Hepatic stellate cell (primary cell): ENCODE measurements at regions not wholly inside any gene's neighbourhood (a gene's known extent, or its start where the extent isn't known, plus 50 kb on each side); places are given as distances from the start of the nearest gene placed in this dataset.
"Not testable (repeated sequence)": the region's sequence is repeated elsewhere in the genome, so short reads cannot be mapped to it uniquely, and the experiment has no call there.

Experiments
- DNase-seq: peaks from one replicate; pipeline ENCODE4 v3.0.0; 2011; ENCODE audit warnings: low spot score

DNA sequence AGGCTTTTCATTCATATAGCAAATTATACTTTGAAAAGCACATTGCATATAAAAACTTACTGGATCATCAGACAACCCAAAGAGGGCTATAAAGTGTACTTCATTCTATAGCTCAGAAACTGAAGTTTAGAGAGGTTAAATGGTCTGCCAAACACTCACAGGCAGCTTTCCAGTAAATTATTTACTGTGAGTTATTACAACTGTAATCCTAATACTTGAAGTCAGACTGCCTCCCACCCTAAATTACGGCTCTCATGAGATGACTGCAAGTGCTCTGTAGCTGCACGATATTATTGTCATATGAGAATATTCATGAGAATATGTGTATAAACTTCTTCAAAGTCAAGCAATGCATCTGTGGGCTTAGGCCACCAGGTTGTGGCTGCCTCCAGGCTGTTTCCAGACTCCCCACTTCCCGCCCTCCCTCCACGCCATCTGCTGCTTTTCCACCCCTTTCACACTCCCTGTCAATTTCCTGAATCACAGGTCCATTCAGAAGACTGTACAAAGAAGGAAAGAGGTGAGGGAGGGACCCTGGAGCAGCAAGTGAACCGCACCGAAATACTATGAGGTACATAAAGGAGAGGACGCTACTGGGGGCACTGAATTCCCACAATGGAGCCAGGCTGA is 111.1 kb upstream of the SPOPL start:
- DNase-seq: no peak

DNA sequence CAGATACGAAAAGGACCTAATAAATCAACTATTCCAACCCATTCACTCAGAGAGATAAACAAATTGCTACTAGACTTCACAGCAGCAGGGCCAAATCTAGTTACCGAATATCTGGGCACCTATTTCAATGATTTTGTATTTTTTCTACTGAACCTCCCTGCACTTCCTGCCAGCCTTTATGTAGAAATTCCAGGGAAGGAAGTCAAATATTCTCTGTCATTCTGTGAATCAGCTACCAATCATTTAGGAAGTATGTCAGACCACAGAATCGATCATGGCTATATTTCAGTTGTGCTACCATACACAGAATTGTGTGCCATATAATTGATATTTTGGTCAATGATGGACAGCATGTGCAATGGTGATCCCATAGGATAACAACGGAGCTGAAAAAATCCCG is 109.6 kb upstream of the SPOPL start:
- DNase-seq: no peak

DNA sequence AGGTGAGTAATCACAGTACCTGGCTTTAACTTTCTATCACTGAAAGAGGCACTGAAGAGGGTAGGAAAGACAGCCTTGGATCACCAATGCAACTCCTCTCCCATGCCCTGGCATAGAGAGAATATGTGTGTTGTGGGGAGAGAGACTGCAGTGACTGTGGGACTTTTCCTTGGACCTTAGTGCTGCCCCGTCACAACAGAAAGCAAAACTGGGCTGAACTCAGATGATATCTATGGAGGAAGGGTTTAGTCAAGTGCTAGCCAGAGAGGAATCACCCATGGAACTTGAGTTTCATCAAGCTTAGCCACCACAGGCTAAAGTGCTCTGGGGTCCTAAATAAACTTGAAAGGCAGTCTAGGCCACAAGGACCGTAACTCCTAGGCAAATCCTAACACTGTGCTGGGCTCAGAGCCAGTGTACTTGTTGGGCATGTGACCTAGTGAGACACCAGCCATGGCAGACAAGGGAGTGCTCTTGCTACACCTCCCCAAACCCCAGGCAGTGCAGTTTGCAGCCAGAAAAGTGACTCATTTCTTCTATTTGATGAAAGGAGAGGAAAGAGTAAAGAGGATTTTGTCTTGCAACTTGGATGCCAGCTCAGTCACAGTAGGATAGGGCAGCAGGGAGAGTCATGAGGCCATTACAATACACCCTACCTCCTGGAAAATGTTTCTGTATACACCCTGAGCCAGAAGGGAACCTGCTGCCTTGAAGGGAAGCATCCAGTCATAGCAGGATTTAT is 105.8 kb upstream of the SPOPL start:
- DNase-seq: no peak

DNA sequence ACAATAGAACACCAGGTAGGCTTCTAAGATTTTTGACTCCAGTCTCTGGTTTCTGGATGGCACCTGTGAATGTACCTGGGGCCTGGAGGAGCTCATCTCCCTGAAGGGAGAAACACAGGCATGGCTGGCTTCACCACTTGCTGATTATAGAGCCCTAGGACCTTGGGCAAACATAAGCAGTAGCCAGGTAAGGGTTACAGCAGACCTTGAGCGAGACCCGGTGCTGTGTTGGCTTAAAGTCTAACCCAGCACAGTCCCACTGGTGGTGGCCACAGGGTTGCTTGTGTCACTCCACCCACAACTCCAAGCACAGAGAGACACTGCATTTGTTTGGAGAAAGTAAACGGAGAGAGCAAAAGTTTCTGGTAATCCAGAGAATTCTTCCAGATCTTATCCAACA is 104.7 kb upstream of the SPOPL start:
- DNase-seq: no peak

DNA sequence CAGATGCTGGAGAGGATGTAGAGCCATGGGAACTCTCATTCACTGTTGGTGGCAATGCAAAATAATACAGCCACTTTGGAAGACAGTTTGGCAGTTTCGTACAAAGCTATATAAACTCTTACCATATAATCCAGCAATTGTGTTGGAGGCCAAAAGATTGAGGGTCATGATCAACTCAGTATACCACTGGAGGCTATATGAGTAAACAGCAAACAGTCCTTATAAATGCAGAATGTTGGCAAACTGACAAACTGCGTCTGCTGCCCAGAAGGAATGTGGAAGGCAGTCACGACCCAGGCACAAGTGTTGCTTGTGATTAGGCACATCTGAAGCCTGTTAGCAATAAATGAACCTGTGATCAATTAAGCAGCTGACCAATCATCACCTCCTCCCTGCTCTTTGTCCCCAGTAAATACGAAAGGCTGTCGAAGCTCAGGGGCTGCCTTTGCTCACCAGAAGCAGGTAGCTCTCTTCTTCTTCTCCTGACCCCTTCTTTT is 98.1 kb upstream of the SPOPL start:
- DNase-seq: no peak

DNA sequence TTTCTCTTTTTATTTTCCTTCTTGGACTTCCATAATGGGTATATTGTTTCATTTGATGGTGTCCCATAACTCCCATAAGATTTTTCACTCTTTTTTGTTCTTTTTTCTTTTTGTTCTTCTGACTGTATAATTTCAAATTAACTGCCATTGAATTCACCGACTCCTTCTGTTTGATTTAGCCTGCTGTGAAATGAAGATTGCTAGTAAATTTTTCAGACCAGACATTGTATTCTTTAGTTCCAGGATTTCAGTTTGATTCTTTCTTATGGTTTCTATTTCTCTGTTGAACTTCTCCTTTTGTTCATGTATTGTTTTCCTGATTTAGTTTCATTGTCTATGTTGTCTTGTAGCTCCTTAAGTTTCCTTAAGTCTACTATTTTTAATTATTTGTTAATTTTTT is 87.6 kb upstream of the SPOPL start:
- no peak for DNase-seq

DNA sequence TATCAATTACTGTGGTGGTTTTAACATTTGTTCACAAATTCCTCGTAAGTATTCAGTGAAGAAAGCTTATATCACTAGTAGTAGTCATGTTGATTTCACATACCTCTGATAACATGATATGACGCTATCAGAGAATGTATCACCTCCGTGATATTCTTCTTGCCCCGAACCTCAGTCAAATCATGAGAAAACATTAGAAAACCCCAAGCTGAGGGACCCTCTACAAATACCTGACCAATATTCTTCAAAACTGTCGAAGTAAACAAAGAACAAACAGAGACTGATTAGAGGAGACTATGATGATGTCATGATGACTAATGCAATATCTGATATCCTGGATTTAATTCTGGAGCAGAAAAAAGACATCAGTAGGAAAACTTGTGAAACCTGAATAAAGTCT is 85.6 kb upstream of the SPOPL start:
- DNase-seq: no peak

DNA sequence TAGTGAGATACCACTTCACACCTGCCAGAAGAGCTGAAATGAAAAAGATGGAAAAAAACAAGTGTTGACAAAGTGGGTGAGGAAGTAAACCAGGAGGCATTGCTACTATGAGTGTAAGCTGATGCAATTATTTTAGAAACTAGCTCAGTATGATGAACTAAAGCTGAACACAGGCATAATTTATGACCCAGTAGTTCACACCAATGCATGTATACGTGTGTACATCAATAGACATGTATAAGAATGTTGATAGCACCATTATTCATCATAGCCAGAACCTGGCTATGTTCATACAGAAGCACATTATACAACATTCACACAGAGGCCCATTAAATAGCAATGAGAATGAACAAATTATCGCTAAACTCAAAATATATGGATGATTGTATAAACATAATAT is 83.1 kb upstream of the SPOPL start:
- DNase-seq: no peak

DNA sequence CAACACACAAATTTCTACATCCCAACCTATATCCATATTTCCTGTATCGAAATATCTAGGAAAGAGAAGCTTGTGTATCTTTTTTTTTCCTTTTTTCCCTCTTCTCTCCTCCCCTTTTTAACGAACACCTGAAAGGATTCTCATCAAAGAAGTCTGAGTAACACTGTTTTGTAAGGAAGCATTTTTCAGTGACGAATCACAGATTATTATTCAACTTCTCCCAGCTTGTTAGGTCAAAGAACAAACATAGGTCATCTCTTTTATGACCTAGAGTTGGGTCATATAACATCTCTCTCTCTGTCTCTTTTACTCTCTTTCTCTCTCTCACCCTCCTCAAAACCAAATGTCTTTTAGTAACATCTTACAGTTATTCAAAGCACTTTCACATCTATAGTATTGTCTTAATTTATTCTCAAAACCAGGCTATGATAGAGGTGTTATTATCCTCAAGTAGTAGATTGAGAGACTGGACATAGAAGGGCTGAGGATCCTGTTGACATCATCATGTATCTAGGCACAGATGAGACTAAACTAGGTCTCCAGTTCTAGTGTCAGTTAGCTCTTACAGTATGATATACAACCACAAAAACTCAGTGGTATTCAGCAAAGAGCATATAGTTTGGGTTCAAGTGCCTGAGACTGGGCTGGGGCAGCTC is 80.1 kb upstream of the SPOPL start:
- no peak for DNase-seq

DNA sequence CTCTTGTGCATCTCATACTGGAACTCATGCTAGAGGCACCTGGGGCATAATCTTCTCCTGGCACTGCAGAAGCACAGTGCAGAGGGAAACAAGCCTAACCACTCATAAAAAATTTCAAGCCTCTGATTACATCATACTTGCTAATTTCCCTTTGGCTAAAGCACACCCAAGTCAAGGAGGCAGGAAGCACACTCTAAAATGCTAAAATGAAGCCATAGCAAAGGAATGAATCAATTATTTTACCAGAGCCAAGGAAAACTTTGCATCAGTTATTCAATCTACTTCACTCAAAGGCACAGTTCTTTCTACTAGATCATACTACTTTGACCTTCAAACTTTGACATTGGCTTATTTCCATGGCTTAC is 79.6 kb upstream of the SPOPL start:
- peak; percentile 8 for DNase-seq

DNA sequence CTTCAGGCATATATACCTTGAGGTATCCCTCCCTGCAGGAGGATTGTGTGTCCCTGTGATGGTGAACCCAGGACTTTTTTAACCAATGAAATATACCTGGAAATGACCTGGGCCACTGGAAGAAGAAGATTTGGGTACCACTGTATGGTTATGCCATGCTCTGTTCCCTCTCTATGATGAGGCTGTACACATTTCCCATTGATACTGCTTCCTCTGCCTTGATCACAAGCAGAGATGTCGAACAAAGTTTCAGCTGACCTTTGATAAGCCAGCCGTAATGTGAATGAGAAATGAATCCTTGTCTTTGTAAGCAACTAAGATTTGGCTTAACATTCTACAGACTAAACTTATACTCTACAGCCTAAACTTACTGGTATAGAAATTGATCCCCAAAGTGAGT is 78.4 kb upstream of the SPOPL start:
- no peak for DNase-seq

DNA sequence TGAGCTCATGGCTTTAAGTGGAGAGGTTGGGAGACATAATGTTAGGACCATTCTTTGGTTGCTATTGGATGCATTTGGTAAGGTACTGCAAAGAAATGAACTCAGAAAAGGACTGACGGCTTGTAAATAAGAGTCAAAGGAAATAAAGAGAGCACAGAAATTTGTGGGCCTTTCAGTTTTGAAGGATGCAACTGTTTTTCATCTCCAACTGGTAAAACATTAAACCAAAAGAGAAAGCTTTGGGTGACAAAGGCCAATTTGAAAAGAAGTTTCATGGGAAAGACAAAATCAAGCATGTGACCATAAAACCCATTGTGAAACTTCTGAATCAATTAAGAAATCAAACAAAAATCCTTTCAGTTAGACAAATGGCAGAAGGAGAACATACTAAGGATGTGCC is 77.8 kb upstream of the SPOPL start:
- no peak for DNase-seq

DNA sequence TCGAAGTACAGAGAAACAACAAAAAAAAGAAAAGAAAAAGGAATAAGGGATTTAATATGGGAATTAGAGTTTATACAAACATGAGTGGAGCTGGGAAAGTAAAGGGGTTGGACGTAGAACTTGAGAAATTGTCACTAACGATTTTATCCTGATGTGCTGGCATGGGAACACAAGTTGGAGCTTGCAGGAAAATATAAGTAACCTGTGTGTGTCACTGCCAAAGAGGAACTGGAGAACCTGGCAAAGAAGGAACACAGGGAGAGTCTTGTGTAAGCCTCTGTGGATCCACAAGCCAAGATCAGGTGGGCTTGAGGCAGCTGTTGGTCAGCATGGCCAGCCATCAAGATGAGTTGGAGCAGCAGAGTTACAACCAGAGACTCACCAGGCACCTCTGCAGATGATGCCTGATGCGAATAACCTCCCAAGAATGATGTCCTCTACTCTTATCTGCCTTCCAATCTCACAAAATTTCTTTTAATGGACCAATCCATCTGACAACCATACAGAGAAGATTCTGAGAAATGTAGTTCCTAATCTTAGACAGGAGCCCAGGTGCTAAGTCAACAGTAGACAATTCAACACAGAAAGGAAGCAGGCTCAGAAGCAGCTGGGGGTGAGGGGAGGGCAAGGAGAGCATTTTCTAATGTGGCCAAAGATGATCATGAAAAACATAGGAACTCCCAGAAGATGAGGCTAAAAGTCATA is 77.0 kb upstream of the SPOPL start:
- DNase-seq: no peak

DNA sequence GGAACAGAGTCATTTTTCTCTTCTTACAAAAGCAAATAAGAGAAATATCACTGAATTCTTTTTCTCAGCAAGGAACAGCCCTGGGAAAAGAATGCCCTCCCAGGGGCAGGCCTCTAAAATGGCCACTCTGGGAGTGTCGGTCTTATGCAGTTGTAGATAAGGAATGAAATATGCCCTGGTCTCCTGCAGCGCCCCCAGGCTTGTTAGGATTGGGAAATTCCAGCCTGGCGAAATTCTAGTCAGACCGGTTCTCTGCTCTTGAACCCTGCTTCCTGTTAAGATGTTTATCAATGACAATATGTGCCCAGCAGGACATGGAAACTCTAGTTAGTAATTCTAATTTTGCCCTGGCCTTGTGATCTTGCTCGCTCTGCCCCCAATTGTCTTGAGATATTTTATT is 75.5 kb upstream of the SPOPL start:
- not testable (repeated sequence) for DNase-seq

DNA sequence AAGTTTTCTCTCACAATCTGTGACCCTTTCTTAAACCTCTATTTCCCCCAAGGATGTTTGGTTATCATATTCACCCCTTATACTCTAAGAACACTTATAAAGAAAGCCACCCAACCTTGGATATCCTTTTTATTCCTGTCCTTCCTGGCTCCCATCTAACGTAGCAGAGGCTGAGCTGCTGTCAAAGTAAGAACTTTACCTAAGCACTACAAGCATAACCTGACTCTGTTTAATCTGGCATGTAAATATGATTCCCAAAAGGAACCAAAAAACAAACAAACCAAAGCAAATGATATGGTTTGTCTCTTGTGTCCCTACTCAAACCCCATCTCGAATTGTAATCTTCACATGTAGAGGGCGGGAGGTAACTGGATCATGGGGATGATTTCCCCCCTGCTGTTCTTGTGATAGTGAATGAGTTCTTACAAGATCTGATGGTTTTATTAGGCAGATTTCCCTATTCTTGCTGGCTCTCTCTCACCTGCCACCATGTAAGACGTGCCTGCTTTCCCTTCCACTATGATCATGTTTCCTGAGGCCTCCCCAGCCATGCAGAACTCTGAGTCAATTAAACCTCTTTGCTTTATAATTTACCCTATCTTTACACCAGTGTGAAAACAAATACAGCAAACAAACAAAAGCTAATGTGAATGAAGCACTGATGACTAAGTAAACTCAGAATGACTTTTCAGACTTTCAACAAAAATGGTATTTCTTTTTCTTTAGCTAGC is 72.7 kb upstream of the SPOPL start:
- DNase-seq: no peak

DNA sequence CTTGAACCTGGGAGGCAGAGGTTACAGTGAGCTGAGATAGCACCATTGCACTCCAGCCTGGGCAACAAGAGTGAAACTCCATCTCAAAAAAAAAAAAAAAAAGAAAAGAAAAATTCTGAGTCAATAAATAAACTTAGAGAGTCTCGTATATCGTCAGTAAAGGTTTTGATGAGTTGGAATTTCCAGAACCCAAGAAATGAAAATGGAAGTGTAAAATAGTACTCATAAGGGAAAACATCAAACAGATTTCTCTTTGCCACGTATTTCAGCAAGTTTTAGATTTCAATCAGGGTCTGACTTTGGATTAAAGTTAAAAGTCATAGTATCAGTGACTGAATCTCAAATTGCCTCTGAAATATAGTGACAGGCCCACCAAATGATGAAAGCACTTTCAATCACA is 71.4 kb upstream of the SPOPL start:
- no peak for DNase-seq

DNA sequence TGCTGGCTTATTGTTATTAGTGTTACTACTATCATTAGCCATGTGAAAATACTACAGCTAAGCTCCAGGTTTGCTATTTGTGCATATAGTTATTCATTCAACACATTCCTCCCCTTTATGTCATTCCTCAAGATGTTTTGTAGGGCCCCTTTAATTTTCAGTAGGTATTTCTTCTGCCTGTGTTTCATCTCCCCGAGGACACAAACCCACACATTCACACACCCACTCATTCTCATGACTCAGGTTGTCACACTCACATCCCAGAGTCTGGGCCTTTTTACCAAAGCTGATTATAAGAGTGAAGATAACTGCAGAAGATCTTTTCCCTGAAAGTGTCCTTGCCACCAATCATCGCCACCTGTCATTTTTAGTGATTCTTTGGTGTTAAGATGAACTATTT is 68.6 kb upstream of the SPOPL start:
- no peak for DNase-seq

DNA sequence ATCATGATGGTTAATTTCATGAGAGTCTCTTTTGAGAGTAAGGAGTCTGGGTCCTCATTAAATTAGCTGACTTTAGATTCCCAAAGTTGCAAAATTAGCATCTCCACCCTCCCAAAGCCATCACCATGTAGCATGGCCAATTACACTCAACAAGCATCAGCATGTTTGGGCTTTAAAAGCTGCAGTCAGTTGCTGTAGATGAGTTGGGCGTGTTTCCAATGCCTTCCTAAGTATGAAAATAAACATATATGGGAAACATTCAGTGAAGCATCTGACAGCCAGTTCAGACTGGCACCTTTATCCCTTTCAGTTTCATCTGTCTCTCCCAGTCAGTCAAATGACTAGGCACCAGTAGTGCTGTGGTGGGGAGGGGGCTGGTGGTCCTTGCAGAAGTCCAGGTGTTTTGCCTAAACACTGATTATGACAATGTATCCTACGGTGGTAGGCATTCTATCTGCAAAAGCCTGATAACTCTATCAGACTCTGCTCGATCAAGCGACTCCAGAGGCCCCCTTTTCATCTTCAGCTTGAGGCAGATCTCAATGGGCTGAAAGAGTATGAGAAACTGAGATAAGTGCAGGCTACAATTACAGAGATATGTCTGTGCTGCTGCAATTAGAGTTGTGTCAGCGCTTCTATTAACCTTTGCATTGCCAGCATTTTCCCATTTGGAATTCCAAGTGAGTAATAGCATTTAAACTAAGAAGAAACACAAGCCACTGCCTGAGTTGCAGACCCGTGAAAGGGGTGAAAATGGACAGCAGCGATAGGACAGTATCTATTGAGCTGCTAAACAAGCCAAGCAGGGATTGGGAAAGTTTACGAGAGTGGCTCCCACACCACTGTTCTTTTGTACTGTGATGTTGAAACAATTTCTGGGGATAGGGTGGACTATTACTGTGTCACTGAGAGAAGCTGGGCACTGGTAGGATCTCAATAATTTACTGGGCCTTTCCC is 67.3 kb upstream of the SPOPL start:
- no peak for DNase-seq

DNA sequence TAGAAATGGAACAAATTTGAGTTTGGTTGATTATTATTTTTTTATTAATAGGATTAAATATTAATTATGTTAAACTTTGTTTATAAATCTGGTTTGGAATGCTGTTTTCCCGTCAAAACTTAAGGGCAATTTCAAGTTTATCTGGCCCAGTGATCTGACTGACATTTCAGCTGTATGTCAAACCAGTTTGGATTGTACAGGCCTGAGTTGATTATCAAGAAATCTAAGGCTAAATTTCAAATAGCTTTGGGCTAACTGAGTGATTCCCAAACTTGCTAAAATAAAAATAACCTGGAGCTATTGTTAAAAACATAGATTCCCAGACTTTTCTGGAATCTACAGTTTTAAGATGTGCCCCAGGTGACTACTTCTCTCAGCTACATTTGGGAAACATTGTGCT is 65.9 kb upstream of the SPOPL start:
- no peak for DNase-seq

DNA sequence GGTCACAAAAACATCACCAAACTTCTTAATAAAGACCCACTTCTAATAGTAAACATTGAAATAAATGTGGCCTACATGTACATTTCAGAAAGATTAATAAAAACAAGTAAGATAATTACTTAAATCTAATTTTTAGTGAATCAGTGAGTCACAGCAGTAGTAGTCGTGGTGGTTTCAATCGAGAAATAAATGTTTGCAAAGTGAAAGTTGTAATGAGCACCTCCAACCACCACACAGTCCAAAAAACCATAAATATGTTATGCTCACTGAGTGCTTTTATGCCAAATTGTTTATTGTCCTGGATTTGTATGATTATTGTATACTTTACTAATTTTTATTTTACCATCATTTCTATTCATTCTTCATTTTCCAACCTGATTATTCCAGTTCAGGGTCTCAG is 61.8 kb upstream of the SPOPL start:
- DNase-seq: no peak

DNA sequence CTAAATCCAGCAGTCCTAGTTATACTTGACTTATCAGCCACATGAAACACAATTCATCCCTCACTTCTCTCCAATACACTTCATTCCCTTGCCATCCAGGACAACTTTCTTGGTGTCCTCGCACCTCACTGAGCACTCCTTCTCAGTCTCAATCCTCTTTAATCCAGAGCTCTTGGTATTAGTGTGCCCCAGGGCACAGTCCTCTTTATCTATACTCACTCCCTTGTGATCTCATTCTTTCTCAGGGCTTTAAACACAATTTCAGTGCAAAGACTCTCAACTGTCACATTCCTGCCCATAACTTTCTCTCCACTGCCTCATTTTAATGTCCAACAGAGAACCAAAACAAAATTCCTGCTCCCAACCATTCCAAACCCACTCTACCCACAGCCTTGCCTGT is 60.8 kb upstream of the SPOPL start:
- DNase-seq: no peak
